Left ventricle myocardium superior (tissue), 1 donor: ENCODE measurements at regions not wholly inside any gene's neighbourhood (a gene's known extent, or its start where the extent isn't known, plus 50 kb on each side); places are given as distances from the start of the nearest gene placed in this dataset.

Experiments
- ATAC-seq: fragments of 200-7000 bp; cut with Tn5 transposase; one replicate; pipeline ENCODE4 v1.9.1; 2020; ENCODE audit warnings: mild to moderate bottlenecking, moderate library complexity
- DNase-seq: peaks from one replicate; pipeline ENCODE4 v3.0.0-alpha.2; 2020
- intact Hi-C: fragments of 100-400 bp; cut with micrococcal nuclease; formaldehyde crosslinking; loops from one replicate; pipeline ENCODE4 v1.11.0; 2022
- donor health status: DM: no; HTN: yes; CAD: no; lungs with severe emphysema.

- intact Hi-C loops = no loop called here
- DNase-seq (peak; percentile 41), ATAC-seq (peak; percentile 7)
Observed at GRCh38 chr19:27794494-27795042, 1418.4 kb downstream of the UQCRFS1 start.

- intact Hi-C loops = no loop called here
- peak; percentile 98 for ATAC-seq
Observed at GRCh38 chr19:27793644-27794493, 1419.1 kb downstream of the UQCRFS1 start.

GRCh38 chr19:27793128-27793643 lies 1419.8 kb downstream of the UQCRFS1 start:
- DNase-seq = peak; percentile 77
- ATAC-seq = peak; percentile 83
- intact Hi-C loops = no loop called here

More at GRCh38 chr19:27793644-27794493, 1419.1 kb downstream of the UQCRFS1 start:
- DNase-seq = peak; percentile 96

- no peak for DNase-seq
- intact Hi-C loops = no loop called here
- no peak for ATAC-seq
Observed at GRCh38 chr19:27792576-27793127, 1420.3 kb downstream of the UQCRFS1 start.

- ATAC-seq = no peak
- no peak for DNase-seq
- intact Hi-C loops = no loop called here
Observed at GRCh38 chr19:27780367-27781075, 1432.4 kb downstream of the UQCRFS1 start.

- ATAC-seq (no peak), DNase-seq (no peak)
- intact Hi-C loops = no loop called here
Observed at GRCh38 chr19:27779954-27780353, 1433.0 kb downstream of the UQCRFS1 start.

GRCh38 chr19:27777726-27778125 lies 1435.2 kb downstream of the UQCRFS1 start:
- no peak for ATAC-seq
- intact Hi-C loops = no loop called here
- no peak for DNase-seq

GRCh38 chr19:27777242-27777641 lies 1435.7 kb downstream of the UQCRFS1 start:
- intact Hi-C loops = no loop called here
- no peak for ATAC-seq
- no peak for DNase-seq

- ATAC-seq = no peak
- no peak for DNase-seq
- intact Hi-C loops = no loop called here
Observed at GRCh38 chr19:27776524-27776923, 1436.4 kb downstream of the UQCRFS1 start.

GRCh38 chr19:27776020-27776419 lies 1436.9 kb downstream of the UQCRFS1 start:
- no peak for DNase-seq
- intact Hi-C loops = no loop called here
- no peak for ATAC-seq

GRCh38 chr19:27775395-27775794 lies 1437.6 kb downstream of the UQCRFS1 start:
- intact Hi-C loops = no loop called here
- no peak for ATAC-seq
- no peak for DNase-seq

GRCh38 chr19:27774827-27775226 lies 1438.1 kb downstream of the UQCRFS1 start:
- intact Hi-C loops = no loop called here
- no peak for DNase-seq
- no peak for ATAC-seq

- intact Hi-C loops = no loop called here
- DNase-seq (no peak), ATAC-seq (no peak)
Observed at GRCh38 chr19:27774337-27774736, 1438.6 kb downstream of the UQCRFS1 start.

- intact Hi-C loops = no loop called here
- no peak for ATAC-seq
- DNase-seq = no peak
Observed at GRCh38 chr19:27773318-27774094, 1439.4 kb downstream of the UQCRFS1 start.

- ATAC-seq = no peak
- DNase-seq = no peak
Observed at GRCh38 chr19:27772059-27772458, 1440.9 kb downstream of the UQCRFS1 start.

GRCh38 chr19:27770095-27770494 lies 1442.9 kb downstream of the UQCRFS1 start:
- DNase-seq = no peak
- no peak for ATAC-seq
- intact Hi-C loops = no loop called here

More at GRCh38 chr19:27772059-27772458, 1440.9 kb downstream of the UQCRFS1 start:
- intact Hi-C loops = no loop called here

GRCh38 chr19:27767234-27767633 lies 1445.7 kb downstream of the UQCRFS1 start:
- ATAC-seq (no peak), DNase-seq (no peak)
- intact Hi-C loops = no loop called here

GRCh38 chr19:27765912-27766725 lies 1446.8 kb downstream of the UQCRFS1 start:
- DNase-seq (no peak), ATAC-seq (peak; percentile 28)
- intact Hi-C loops = no loop called here
